ENCODE measurements at regions not wholly inside any gene's neighbourhood (a gene's known extent, or its start where the extent isn't known, plus 50 kb on each side); places are given as distances from the start of the nearest gene placed in this dataset.
"Not testable (repeated sequence)": the region's sequence is repeated elsewhere in the genome, so short reads cannot be mapped to it uniquely, and the experiment has no call there.

- DNase-seq = no peak
Measured at GRCh38 chr9:108269371-108269770, 586.4 kb downstream of the ACTL7B start.

GRCh38 chr9:108265065-108265464 is 590.7 kb downstream of the ACTL7B start:
- DNase-seq = no peak

- no peak for DNase-seq
Measured at GRCh38 chr9:108264093-108264492, 591.7 kb downstream of the ACTL7B start.

- DNase-seq = no peak
Measured at GRCh38 chr9:108262836-108263235, 593.0 kb downstream of the ACTL7B start.

- no peak for DNase-seq
Measured at GRCh38 chr9:108259917-108260675, 595.7 kb downstream of the ACTL7B start.

GRCh38 chr9:108258640-108259039 is 597.1 kb downstream of the ACTL7B start:
- DNase-seq = no peak

- DNase-seq = no peak
Measured at GRCh38 chr9:108257382-108257781, 598.4 kb downstream of the ACTL7B start.

- no peak for DNase-seq
Measured at GRCh38 chr9:108254236-108254635, 601.5 kb downstream of the ACTL7B start.

- not testable (repeated sequence) for DNase-seq
Measured at GRCh38 chr9:108247391-108247790, 608.4 kb downstream of the ACTL7B start.

GRCh38 chr9:108245901-108246300 is 609.9 kb downstream of the ACTL7B start:
- DNase-seq = no peak

GRCh38 chr9:108245331-108245730 is 610.5 kb downstream of the ACTL7B start:
- no peak for DNase-seq

GRCh38 chr9:108244686-108245085 is 611.1 kb downstream of the ACTL7B start:
- DNase-seq = no peak

- DNase-seq = no peak
Measured at GRCh38 chr9:108241384-108242073, 614.3 kb downstream of the ACTL7B start.

- no peak for DNase-seq
Measured at GRCh38 chr9:108239696-108240321, 616.0 kb downstream of the ACTL7B start.

- DNase-seq = no peak
Measured at GRCh38 chr9:108235609-108236008, 620.2 kb downstream of the ACTL7B start.

GRCh38 chr9:108234811-108235210 is 621.0 kb downstream of the ACTL7B start:
- no peak for DNase-seq

GRCh38 chr9:108225149-108225800 is 630.5 kb downstream of the ACTL7B start:
- no peak for DNase-seq

- no peak for DNase-seq
Measured at GRCh38 chr9:108224716-108225115, 631.1 kb downstream of the ACTL7B start.

- no peak for DNase-seq
Measured at GRCh38 chr9:108219664-108220063, 636.1 kb downstream of the ACTL7B start.

- DNase-seq = no peak
Measured at GRCh38 chr9:108217431-108218349, 638.1 kb downstream of the ACTL7B start.

GRCh38 chr9:108213511-108213910 is 642.3 kb downstream of the ACTL7B start:
- no peak for DNase-seq

- DNase-seq = no peak
Measured at GRCh38 chr9:108212184-108212583, 643.6 kb downstream of the ACTL7B start.

All from retina (tissue), 1 donor.